ENCODE measurements at regions not wholly inside any gene's neighbourhood (a gene's known extent, or its start where the extent isn't known, plus 50 kb on each side); places are given as distances from the start of the nearest gene placed in this dataset.

GRCh38 chrX:115452251-115452650, 108.7 kb upstream of the PLS3 start:
- H3K9me3 ChIP-seq: no peaks in the 10 kb centered on the region
- H3K36me3 ChIP-seq: no peaks in the 10 kb centered on the region
- H3K4me3 ChIP-seq: no peak overlapping the region
- no peaks in the 10 kb centered on the region for H3K4me1 ChIP-seq
- no peak for DNase-seq
- intact Hi-C loops (cut with DNase I; ENCODE audit: low total_unique reads): no loop called here
- TF ChIP-seq, protein P1, sequence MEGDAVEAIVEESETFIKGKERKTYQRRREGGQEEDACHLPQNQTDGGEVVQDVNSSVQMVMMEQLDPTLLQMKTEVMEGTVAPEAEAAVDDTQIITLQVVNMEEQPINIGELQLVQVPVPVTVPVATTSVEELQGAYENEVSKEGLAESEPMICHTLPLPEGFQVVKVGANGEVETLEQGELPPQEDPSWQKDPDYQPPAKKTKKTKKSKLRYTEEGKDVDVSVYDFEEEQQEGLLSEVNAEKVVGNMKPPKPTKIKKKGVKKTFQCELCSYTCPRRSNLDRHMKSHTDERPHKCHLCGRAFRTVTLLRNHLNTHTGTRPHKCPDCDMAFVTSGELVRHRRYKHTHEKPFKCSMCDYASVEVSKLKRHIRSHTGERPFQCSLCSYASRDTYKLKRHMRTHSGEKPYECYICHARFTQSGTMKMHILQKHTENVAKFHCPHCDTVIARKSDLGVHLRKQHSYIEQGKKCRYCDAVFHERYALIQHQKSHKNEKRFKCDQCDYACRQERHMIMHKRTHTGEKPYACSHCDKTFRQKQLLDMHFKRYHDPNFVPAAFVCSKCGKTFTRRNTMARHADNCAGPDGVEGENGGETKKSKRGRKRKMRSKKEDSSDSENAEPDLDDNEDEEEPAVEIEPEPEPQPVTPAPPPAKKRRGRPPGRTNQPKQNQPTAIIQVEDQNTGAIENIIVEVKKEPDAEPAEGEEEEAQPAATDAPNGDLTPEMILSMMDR (IDR thresholded peaks at IDR 0.05): no peak
- no peak for TF ChIP-seq POLR2A (IDR thresholded peaks at IDR 0.05)
- H3K27ac ChIP-seq: peak overlapping the region; percentile 35 to 50
- H3K27me3 ChIP-seq: peaks cover 0 to 11% of the 10 kb centered on the region in 2 donors

GRCh38 chrX:115459883-115460880, 100.8 kb upstream of the PLS3 start:
- Histone ChIP-seq H3K4me1 (no peaks in the 10 kb centered on the region), H3K9me3 (no peaks in the 10 kb centered on the region), H3K4me3 (no peak overlapping the region), H3K36me3 (no peaks in the 10 kb centered on the region), H3K27me3 (peaks cover 0 to 4% of the 10 kb centered on the region in 2 donors), H3K27ac (peak overlapping the region; percentile 63 to 67)
- TF ChIP-seq POLR2A (IDR thresholded peaks at IDR 0.05): no peak
- TF ChIP-seq, protein P1 (IDR thresholded peaks at IDR 0.05): no peak
- intact Hi-C loops (cut with DNase I; ENCODE audit: low total_unique reads): no loop called here
- DNase-seq: no peak

GRCh38 chrX:115462406-115462805, 98.6 kb upstream of the PLS3 start:
- TF ChIP-seq, protein P1 (IDR thresholded peaks at IDR 0.05): no peak
- no peak for TF ChIP-seq POLR2A (IDR thresholded peaks at IDR 0.05)
- Histone ChIP-seq H3K4me1 (no peaks in the 10 kb centered on the region), H3K4me3 (no peak overlapping the region), H3K36me3 (no peaks in the 10 kb centered on the region), H3K9me3 (no peaks in the 10 kb centered on the region), H3K27me3 (no peaks in the 10 kb centered on the region), H3K27ac (peak overlapping the region in 1 of 2 donors; percentile 41)
- no peak for DNase-seq
- intact Hi-C loops (cut with DNase I; ENCODE audit: low total_unique reads): no loop called here

DNA sequence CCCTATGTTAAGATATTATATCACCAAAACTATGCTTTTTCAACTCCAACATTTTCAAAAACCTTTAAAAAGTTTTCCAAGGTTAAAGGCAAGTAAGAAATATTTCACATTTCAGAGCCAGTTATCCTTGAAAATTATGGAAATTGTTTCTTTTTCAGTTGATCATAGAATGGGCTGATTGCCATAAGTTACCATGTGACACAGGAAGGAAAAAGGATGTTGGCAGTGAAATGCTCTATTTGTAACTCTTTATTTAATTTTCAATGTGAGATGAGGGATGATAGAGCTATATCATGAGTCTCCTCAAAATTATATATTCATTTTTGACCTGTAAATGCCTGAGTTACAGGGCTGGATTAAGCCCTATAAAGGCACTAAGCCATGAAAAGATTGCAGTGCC, 93.0 kb upstream of the PLS3 start:
- H3K9me3 ChIP-seq: no peaks in the 10 kb centered on the region
- H3K4me3 ChIP-seq: no peak overlapping the region
- H3K27me3 ChIP-seq: no peaks in the 10 kb centered on the region
- no peaks in the 10 kb centered on the region for H3K4me1 ChIP-seq
- no peaks in the 10 kb centered on the region for H3K36me3 ChIP-seq
- TF ChIP-seq, protein P1 (IDR thresholded peaks at IDR 0.05): no peak
- no peak for TF ChIP-seq POLR2A (IDR thresholded peaks at IDR 0.05)
- intact Hi-C loops (cut with DNase I; ENCODE audit: low total_unique reads): no loop called here
- no peak for DNase-seq
- H3K27ac ChIP-seq: no peak overlapping the region

DNA sequence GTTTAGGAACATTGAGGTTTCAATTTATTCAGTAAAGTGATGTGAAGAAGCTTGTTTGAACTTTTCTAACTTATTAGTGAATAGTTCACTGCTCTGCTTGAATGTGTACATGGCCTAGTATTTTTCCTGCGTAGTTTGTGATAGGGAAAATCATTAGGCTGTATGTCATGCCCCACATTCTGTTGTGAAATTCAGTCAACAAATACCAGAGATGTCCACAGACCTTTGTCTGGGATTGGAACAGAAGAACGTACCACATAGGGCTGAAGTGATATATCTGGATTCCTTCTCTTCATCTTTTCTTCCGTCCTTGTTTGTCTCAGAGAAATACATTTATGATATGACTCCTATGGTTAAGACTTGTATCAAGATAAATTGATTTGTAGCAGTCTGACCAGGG, 88.8 kb upstream of the PLS3 start:
- intact Hi-C loops (cut with DNase I; ENCODE audit: low total_unique reads): no loop called here
- H3K4me1 ChIP-seq: no peaks in the 10 kb centered on the region

More for the DNA sequence above, 88.8 kb upstream of the PLS3 start:
- TF ChIP-seq, protein P1 (IDR thresholded peaks at IDR 0.05): no peak
- no peak for TF ChIP-seq POLR2A (IDR thresholded peaks at IDR 0.05)
- Histone ChIP-seq H3K27ac (no peak overlapping the region), H3K9me3 (no peaks in the 10 kb centered on the region), H3K27me3 (peaks cover 0 to 9% of the 10 kb centered on the region in 2 donors), H3K36me3 (no peaks in the 10 kb centered on the region), H3K4me3 (no peak overlapping the region)
- no peak for DNase-seq

All from uterus (tissue), 3 donors.